IMR-90 (cell line): ENCODE measurements at regions not wholly inside any gene's neighbourhood (a gene's known extent, or its start where the extent isn't known, plus 50 kb on each side); places are given as distances from the start of the nearest gene placed in this dataset.

Experiments used
- ATAC-seq: fragments of 200-7000 bp; cut with Tn5 transposase; 2 replicates; pipeline ENCODE4 v1.9.1; 2020; ENCODE audit warnings: low read depth, mild to moderate bottlenecking, moderate library complexity
- BruUV-seq: library from RNA; stranded (reverse); fragments of 400-500 nt; replicated peaks from 2 replicates; lab custom pipeline; 2021; lab: Mats Ljungman, UMichigan
- CTCF ChIA-PET: fragments of 300-600 bp; formaldehyde crosslinking; extraction: SDS; loops from one replicate; lab custom pipeline; 2021; ENCODE audit warnings: antibody characterized with exemption; lab: Yijun Ruan, JAX
- POLR2A ChIA-PET: fragments of 300-600 bp; sonication (Branson Sonifier 250); formaldehyde crosslinking; loops from one replicate; lab custom pipeline; 2022; ENCODE audit warnings: antibody characterized with exemption; ENCODE audit not compliant: unreplicated experiment; lab: Charles Lee
- DNase-seq: peaks from one replicate; pipeline ENCODE4 v3.0.0; 2013
- H2AFZ ChIP-seq: replicated peaks from 2 replicates; pipeline ENCODE3; 2013; ENCODE audit warnings: low read length, mild to moderate bottlenecking; ENCODE audit not compliant: poor library complexity
- H2AK5ac ChIP-seq: 2 replicates; pipeline ENCODE4 v1.6.1; 2013; ENCODE audit warnings: low read depth, low read length, inconsistent platforms
- H2AK9ac ChIP-seq: replicated peaks from 2 replicates; pipeline ENCODE3; 2013; ENCODE audit warnings: mild to moderate bottlenecking, low read depth, low read length, moderate library complexity; ENCODE audit not compliant: poor library complexity
- H2BK120ac ChIP-seq: 2 replicates; pipeline ENCODE4 v1.6.1; 2013; ENCODE audit warnings: low read depth, low read length, inconsistent platforms
- H2BK15ac ChIP-seq: 3 replicates; pipeline ENCODE4 v1.6.1; 2013; ENCODE audit warnings: low read depth, low read length, inconsistent platforms
- H2BK20ac ChIP-seq: 2 replicates; pipeline ENCODE4 v1.6.1; 2013; ENCODE audit warnings: low read depth, mild to moderate bottlenecking, inconsistent platforms, low read length, moderate library complexity
- H2BK5ac ChIP-seq: 2 replicates; pipeline ENCODE4 v1.6.1; 2013; ENCODE audit warnings: mild to moderate bottlenecking, low read depth, low read length, inconsistent platforms; ENCODE audit not compliant: poor library complexity, severe bottlenecking
- H3K14ac ChIP-seq: replicated peaks from 2 replicates; pipeline ENCODE4 v1.6.1; 2013; ENCODE audit warnings: low read depth, low read length, inconsistent platforms
- H3K18ac ChIP-seq: 2 replicates; pipeline ENCODE4 v1.6.1; 2013; ENCODE audit warnings: low read depth, low read length, control low read depth
- H3K23ac ChIP-seq: 2 replicates; pipeline ENCODE4 v1.6.1; 2013; ENCODE audit warnings: low read depth, low read length, inconsistent platforms
- H3K27ac ChIP-seq: 2 replicates; pipeline ENCODE4 v1.5.1; 2013; ENCODE audit warnings: mild to moderate bottlenecking, control low read depth, low read length; ENCODE audit not compliant: insufficient read depth
- H3K27me3 ChIP-seq: 2 replicates; pipeline ENCODE4 v1.6.1; 2013; ENCODE audit warnings: low read length; ENCODE audit not compliant: control insufficient read depth, insufficient read depth
- H3K36me3 ChIP-seq: 2 replicates; pipeline ENCODE4 v1.6.1; 2013; ENCODE audit warnings: low read length, mixed read lengths; ENCODE audit not compliant: control insufficient read depth, insufficient read depth
- H3K4ac ChIP-seq: 2 replicates; pipeline ENCODE4 v1.6.1; 2013; ENCODE audit warnings: low read depth, low read length, inconsistent platforms
- H3K4me1 ChIP-seq: 2 replicates; pipeline ENCODE4 v1.6.1; 2013; ENCODE audit warnings: low read length, mixed read lengths; ENCODE audit not compliant: control insufficient read depth, insufficient read depth
- H3K4me2 ChIP-seq: 2 replicates; pipeline ENCODE4 v1.6.1; 2013; ENCODE audit warnings: low read depth, mild to moderate bottlenecking, control low read depth, low read length, moderate library complexity
- H3K4me3 ChIP-seq: 2 replicates; pipeline ENCODE4 v1.5.1; 2013; ENCODE audit warnings: low read depth, mild to moderate bottlenecking, control low read depth, low read length, moderate library complexity; ENCODE audit not compliant: insufficient read depth
- H3K56ac ChIP-seq: 2 replicates; pipeline ENCODE4 v1.6.1; 2013; ENCODE audit warnings: low read length, inconsistent platforms; ENCODE audit not compliant: insufficient read depth; ENCODE audit errors: extremely low read depth
- H3K79me1 ChIP-seq, 2 experiments: 2 replicates each; pipeline ENCODE4 v1.6.1; 2013; ENCODE audit warnings: low read length in 2 of 2, inconsistent platforms in 1 of 2, low read depth in 1 of 2
- H3K9ac ChIP-seq: 2 replicates; pipeline ENCODE4 v1.6.1; 2013; ENCODE audit warnings: low read depth, low read length, control low read depth
- H3K9me1 ChIP-seq: 2 replicates; pipeline ENCODE4 v1.6.1; 2013; ENCODE audit warnings: low read length, inconsistent platforms; ENCODE audit not compliant: insufficient read depth
- H3K9me3 ChIP-seq: 2 replicates; pipeline ENCODE4 v1.6.1; 2013; ENCODE audit warnings: low read length; ENCODE audit not compliant: control insufficient read depth, insufficient read depth
- H4K20me1 ChIP-seq: 2 replicates; pipeline ENCODE4 v1.6.1; 2013; ENCODE audit warnings: low read length, inconsistent platforms; ENCODE audit not compliant: insufficient read depth
- H4K5ac ChIP-seq: 2 replicates; pipeline ENCODE4 v1.6.1; 2013; ENCODE audit warnings: mild to moderate bottlenecking, low read depth, low read length, control low read depth
- H4K8ac ChIP-seq, 2 experiments: 2 replicates each; pipeline ENCODE4 v1.6.1; 2013; ENCODE audit warnings: low read depth in 2 of 2, low read length in 2 of 2, control low read depth in 1 of 2, inconsistent platforms in 1 of 2
- H4K91ac ChIP-seq: 2 replicates; pipeline ENCODE4 v1.6.1; 2013; ENCODE audit warnings: low read depth, low read length, inconsistent platforms; ENCODE audit not compliant: insufficient read depth
- BHLHE40 ChIP-seq: fragments of 150-350 bp; IDR thresholded peaks from 2 replicates; pipeline ENCODE4 v1.6.1; 2016; ENCODE audit warnings: mild to moderate bottlenecking, low read depth, low read length
- CEBPB ChIP-seq: IDR thresholded peaks from 2 replicates; pipeline ENCODE4 v1.6.1; 2012; ENCODE audit warnings: low read depth, low read length, improper control_type of control experiment
- CHD1 ChIP-seq: IDR thresholded peaks from 2 replicates; pipeline ENCODE4 v1.6.1; 2012; ENCODE audit warnings: low read depth, low read length, improper control_type of control experiment
- FOS ChIP-seq: fragments of 150-350 bp; IDR thresholded peaks from 2 replicates; pipeline ENCODE4 v1.6.1; 2016; ENCODE audit warnings: low read depth, low read length
- MAFK ChIP-seq: IDR thresholded peaks from 2 replicates; pipeline ENCODE4 v1.6.1; 2012; ENCODE audit warnings: low read depth, low read length, improper control_type of control experiment
- MAZ ChIP-seq: IDR thresholded peaks from 2 replicates; pipeline ENCODE4 v1.6.1; 2012; ENCODE audit warnings: low read depth, mild to moderate bottlenecking, low read length, improper control_type of control experiment, moderate library complexity, borderline replicate concordance
- MXI1 ChIP-seq: IDR thresholded peaks from 2 replicates; pipeline ENCODE4 v1.6.1; 2012; ENCODE audit warnings: low read depth, mild to moderate bottlenecking, low read length, moderate library complexity, borderline replicate concordance
- NFE2L2 ChIP-seq: fragments of 150-350 bp; IDR thresholded peaks from 2 replicates; pipeline ENCODE4 v1.6.1; 2016; ENCODE audit warnings: low read depth, mild to moderate bottlenecking, low read length
- POLR2A ChIP-seq: IDR thresholded peaks from 2 replicates; pipeline ENCODE4 v1.6.1; 2012; ENCODE audit warnings: mild to moderate bottlenecking, low read depth, low read length
- RAD21 ChIP-seq: IDR thresholded peaks from 2 replicates; pipeline ENCODE4 v1.6.1; 2012; ENCODE audit warnings: low read length, improper control_type of control experiment
- RCOR1 ChIP-seq: IDR thresholded peaks from 2 replicates; pipeline ENCODE4 v1.6.1; 2012; ENCODE audit warnings: mild to moderate bottlenecking, low read length, improper control_type of control experiment; ENCODE audit not compliant: insufficient replicate concordance
- RFX5 ChIP-seq: IDR thresholded peaks from 2 replicates; pipeline ENCODE4 v1.8.0; 2012; ENCODE audit warnings: low read depth, mild to moderate bottlenecking, low read length, moderate library complexity
- SMC3 ChIP-seq: fragments of 150-350 bp; IDR thresholded peaks from 2 replicates; pipeline ENCODE4 v1.6.1; 2016; ENCODE audit warnings: low read depth, mild to moderate bottlenecking, antibody characterized with exemption, low read length, moderate library complexity
- WGBS, 2 experiments: methylation state at CpG; one replicate each; pipeline versions ENCODE4 v1.1.5 to v1.1.7; 2013; ENCODE audit warnings: missing lambda C conversion rate in 2 of 2; ENCODE audit not compliant: insufficient read length in 1 of 2; ENCODE audit errors: extremely low coverage in 2 of 2; 5-methylcytosine and 5-hydroxymethylcytosine counted together
- dilution Hi-C: fragments of 300-500 bp; cut with HindIII; formaldehyde crosslinking; loops from one replicate; pipeline ENCODE4 v1.14.3; 2018; ENCODE audit warnings: low sequenced_read_pairs; ENCODE audit not compliant: unreplicated experiment
- in situ Hi-C: fragments of 300-500 bp; cut with MboI; formaldehyde crosslinking; loops from 3 replicates; pipeline ENCODE4 v1.14.3; 2019; ENCODE audit warnings: low sequenced_read_pairs, inconsistent platforms, mixed read lengths
- intact Hi-C: fragments of 100-400 bp; cut with micrococcal nuclease; formaldehyde crosslinking; loops from 2 replicates; pipeline ENCODE4 v1.10.0; 2022
- TF ChIP-seq, protein P1 (sequence below): fragments of 150-350 bp; IDR thresholded peaks from 2 replicates; pipeline ENCODE4 v1.6.1; 2017; ENCODE audit warnings: mild to moderate bottlenecking, antibody characterized with exemption, low read length, low read depth
- TF ChIP-seq, protein P2 (sequence below): fragments of 150-350 bp; IDR thresholded peaks from 2 replicates; pipeline ENCODE4 v1.6.1; 2016; ENCODE audit warnings: low read depth, mild to moderate bottlenecking, low read length, moderate library complexity, borderline replicate concordance
- TF ChIP-seq, protein P3 (sequence below): conservative IDR thresholded peaks from 2 replicates; pipeline ENCODE4 v1.5.1; 2012; ENCODE audit warnings: mild to moderate bottlenecking, low read depth, low read length, improper control_type of control experiment

DNA sequence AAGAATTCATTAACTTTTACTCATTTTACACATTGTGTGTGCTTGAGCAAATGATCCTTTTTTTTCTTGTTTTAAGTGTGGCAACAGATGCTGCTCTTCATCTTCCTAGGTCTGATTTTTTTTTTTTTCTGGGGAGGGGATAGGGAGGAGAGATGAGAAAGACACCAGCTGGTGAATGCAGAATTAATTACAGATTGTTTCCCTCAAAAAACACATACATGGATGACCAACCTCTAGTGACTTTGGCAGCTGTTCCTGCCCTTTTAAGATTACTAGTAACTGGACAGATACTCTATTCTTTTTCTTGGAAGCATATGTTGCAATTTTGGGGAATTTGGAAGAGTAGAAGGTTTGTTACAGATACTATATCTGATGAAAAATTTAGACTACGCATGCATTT is 103.6 kb upstream of the MYO16 start:
- Histone ChIP-seq H2AK9ac (no peak overlapping the region), H3K9me3 (no peaks in the 10 kb centered on the region), H3K36me3 (no peaks in the 10 kb centered on the region), H3K79me1 (no peaks in the 10 kb centered on the region), H4K20me1 (no peaks in the 10 kb centered on the region), H3K9me1 (no peaks in the 10 kb centered on the region), H3K56ac (no peak overlapping the region), H3K4me2 (no peak overlapping the region), H4K91ac (no peak overlapping the region), H4K8ac (no peak overlapping the region), H2AK5ac (no peak overlapping the region), H3K4me3 (no peak overlapping the region), H3K4ac (no peak overlapping the region), H3K23ac (no peak overlapping the region), H2AFZ (no peak overlapping the region), H3K27ac (no peak overlapping the region), H3K18ac (no peak overlapping the region), H3K27me3 (no peaks in the 10 kb centered on the region), H4K5ac (no peak overlapping the region), H2BK20ac (no peak overlapping the region), H3K9ac (no peak overlapping the region), H2BK5ac (no peak overlapping the region), H2BK15ac (no peak overlapping the region), H3K14ac (no peak overlapping the region), H2BK120ac (no peak overlapping the region), H3K4me1 (no peaks in the 10 kb centered on the region)
- WGBS, 2 experiments: no CpG with 5 or more reads among the region's 1 CpG
- intact Hi-C loops (no loop called here), dilution Hi-C loops (no loop called here), in situ Hi-C loops (no loop called here)
- TF ChIP-seq NFE2L2 (no peak), RAD21 (no peak), RCOR1 (no peak), CEBPB (no peak), MXI1 (no peak), FOS (no peak), SMC3 (no peak), CHD1 (no peak), BHLHE40 (no peak), MAZ (no peak), RFX5 (no peak), MAFK (no peak), POLR2A (no peak)
- TF ChIP-seq, protein P1, sequence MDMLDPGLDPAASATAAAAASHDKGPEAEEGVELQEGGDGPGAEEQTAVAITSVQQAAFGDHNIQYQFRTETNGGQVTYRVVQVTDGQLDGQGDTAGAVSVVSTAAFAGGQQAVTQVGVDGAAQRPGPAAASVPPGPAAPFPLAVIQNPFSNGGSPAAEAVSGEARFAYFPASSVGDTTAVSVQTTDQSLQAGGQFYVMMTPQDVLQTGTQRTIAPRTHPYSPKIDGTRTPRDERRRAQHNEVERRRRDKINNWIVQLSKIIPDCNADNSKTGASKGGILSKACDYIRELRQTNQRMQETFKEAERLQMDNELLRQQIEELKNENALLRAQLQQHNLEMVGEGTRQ: no peak
- TF ChIP-seq, protein P2, sequence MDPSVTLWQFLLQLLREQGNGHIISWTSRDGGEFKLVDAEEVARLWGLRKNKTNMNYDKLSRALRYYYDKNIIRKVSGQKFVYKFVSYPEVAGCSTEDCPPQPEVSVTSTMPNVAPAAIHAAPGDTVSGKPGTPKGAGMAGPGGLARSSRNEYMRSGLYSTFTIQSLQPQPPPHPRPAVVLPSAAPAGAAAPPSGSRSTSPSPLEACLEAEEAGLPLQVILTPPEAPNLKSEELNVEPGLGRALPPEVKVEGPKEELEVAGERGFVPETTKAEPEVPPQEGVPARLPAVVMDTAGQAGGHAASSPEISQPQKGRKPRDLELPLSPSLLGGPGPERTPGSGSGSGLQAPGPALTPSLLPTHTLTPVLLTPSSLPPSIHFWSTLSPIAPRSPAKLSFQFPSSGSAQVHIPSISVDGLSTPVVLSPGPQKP: no peak
- TF ChIP-seq, protein P3, sequence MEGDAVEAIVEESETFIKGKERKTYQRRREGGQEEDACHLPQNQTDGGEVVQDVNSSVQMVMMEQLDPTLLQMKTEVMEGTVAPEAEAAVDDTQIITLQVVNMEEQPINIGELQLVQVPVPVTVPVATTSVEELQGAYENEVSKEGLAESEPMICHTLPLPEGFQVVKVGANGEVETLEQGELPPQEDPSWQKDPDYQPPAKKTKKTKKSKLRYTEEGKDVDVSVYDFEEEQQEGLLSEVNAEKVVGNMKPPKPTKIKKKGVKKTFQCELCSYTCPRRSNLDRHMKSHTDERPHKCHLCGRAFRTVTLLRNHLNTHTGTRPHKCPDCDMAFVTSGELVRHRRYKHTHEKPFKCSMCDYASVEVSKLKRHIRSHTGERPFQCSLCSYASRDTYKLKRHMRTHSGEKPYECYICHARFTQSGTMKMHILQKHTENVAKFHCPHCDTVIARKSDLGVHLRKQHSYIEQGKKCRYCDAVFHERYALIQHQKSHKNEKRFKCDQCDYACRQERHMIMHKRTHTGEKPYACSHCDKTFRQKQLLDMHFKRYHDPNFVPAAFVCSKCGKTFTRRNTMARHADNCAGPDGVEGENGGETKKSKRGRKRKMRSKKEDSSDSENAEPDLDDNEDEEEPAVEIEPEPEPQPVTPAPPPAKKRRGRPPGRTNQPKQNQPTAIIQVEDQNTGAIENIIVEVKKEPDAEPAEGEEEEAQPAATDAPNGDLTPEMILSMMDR: no peak
- ATAC-seq (no peak), DNase-seq (no peak)
- ChIA-PET CTCF (no interaction called here), POLR2A (no interaction called here)
- no TSS peak for BruUV-seq
